ENCODE measurements at regions not wholly inside any gene's neighbourhood (a gene's known extent, or its start where the extent isn't known, plus 50 kb on each side); places are given as distances from the start of the nearest gene placed in this dataset.

DNA sequence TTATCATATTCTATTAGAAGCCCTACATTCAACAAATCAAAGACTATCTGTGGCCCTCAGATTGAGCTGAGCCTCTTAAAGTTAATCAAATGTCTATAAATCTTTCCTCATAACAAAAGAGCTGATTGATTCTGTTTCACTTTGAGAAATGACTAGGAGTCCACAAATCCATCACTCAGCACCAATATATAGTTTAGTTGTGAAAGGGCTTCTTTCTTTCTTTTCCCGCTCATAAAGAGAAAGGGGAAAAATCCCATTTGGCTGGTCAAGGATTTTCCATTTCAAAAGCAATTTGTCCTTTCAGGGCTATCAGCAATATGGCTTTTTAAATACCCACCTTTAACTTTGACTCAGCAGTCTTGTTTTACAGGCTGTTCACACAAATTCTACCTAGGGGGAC, 408.5 kb upstream of the PCDH20 start:
- Histone ChIP-seq H3K9me1 (ENCODE audit: insufficient read depth, low read length) (no peaks in the 10 kb centered on the region), H4K8ac (ENCODE audit: low read depth in 2 of 2, low read length in 2 of 2) (no peak overlapping the region), H3K36me3 (ENCODE audit: control insufficient read depth, insufficient read depth, low read length) (no peaks in the 10 kb centered on the region), H3K79me1 (ENCODE audit: low read depth in 1 of 2, low read length in 2 of 2) (no peaks in the 10 kb centered on the region), H4K20me1 (ENCODE audit: insufficient read depth, low read length) (no peaks in the 10 kb centered on the region), H2BK20ac (ENCODE audit: low read depth, low read length) (no peak overlapping the region), H2BK15ac (ENCODE audit: low read depth, low read length) (no peak overlapping the region), H3K4ac (ENCODE audit: low read depth, low read length) (no peak overlapping the region), H3K56ac (ENCODE audit: extremely low read depth, insufficient read depth, low read length) (no peak overlapping the region), H4K91ac (ENCODE audit: insufficient read depth, low read depth, low read length) (no peak overlapping the region), H3K27ac (ENCODE audit: insufficient read depth, low read length) (no peak overlapping the region), H3K9me3 (ENCODE audit: control insufficient read depth, insufficient read depth, low read length) (peaks cover under 1% of the 10 kb centered on the region; the same call in 1 of the 2 replicates), H2AK5ac (ENCODE audit: low read depth, low read length) (no peak overlapping the region), H3K4me1 (ENCODE audit: control insufficient read depth, insufficient read depth, low read length) (no peaks in the 10 kb centered on the region), H3K23ac (ENCODE audit: low read depth, low read length) (no peak overlapping the region), H4K5ac (ENCODE audit: low read depth, low read length) (no peak overlapping the region), H3K18ac (ENCODE audit: low read depth, low read length) (no peak overlapping the region), H2BK5ac (ENCODE audit: low read depth, low read length, poor library complexity, severe bottlenecking) (no peak overlapping the region), H3K9ac (ENCODE audit: low read depth, low read length) (no peak overlapping the region), H3K4me2 (ENCODE audit: low read depth, low read length) (no peak overlapping the region), H2AFZ (replicated peaks; ENCODE audit: low read length, poor library complexity) (no peak overlapping the region), H2AK9ac (replicated peaks; ENCODE audit: low read depth, low read length, poor library complexity) (no peak overlapping the region), H3K14ac (replicated peaks; ENCODE audit: low read depth, low read length) (no peak overlapping the region), H3K4me3 (ENCODE audit: insufficient read depth, low read depth, low read length) (no peak overlapping the region), H3K27me3 (ENCODE audit: control insufficient read depth, insufficient read depth, low read length) (no peaks in the 10 kb centered on the region), H2BK120ac (ENCODE audit: low read depth, low read length) (no peak overlapping the region)
- BruUV-seq (replicated peaks): no TSS peak
- ATAC-seq (ENCODE audit: low read depth) (no peak), DNase-seq (no peak)
- CTCF ChIA-PET: interaction anchor here (1.0 kb wide), 1 partner anchor 8 kb away, joined by 3 read pairs; no protein-coding TSS in a partner anchor
- no CpG with 5 or more reads among the region's 1 CpG for WGBS, 2 experiments (ENCODE audit: extremely low coverage in 2 of 2, insufficient read length in 1 of 2)
- in situ Hi-C loops (cut with MboI; ENCODE audit: low sequenced_read_pairs): no loop called here
- intact Hi-C loops (cut with micrococcal nuclease): no loop called here
- POLR2A ChIA-PET (ENCODE audit: unreplicated experiment): no interaction called here
- dilution Hi-C loops (cut with HindIII; ENCODE audit: low sequenced_read_pairs, unreplicated experiment): no loop called here
- TF ChIP-seq RCOR1 (IDR thresholded peaks at IDR 0.05; ENCODE audit: insufficient replicate concordance, low read length) (no peak), FOS (IDR thresholded peaks at IDR 0.05; ENCODE audit: low read depth, low read length) (no peak), RAD21 (IDR thresholded peaks at IDR 0.05; ENCODE audit: low read length) (no peak), CHD1 (IDR thresholded peaks at IDR 0.05; ENCODE audit: low read depth, low read length) (no peak), MXI1 (IDR thresholded peaks at IDR 0.05; ENCODE audit: borderline replicate concordance, low read depth, low read length) (no peak), MAZ (IDR thresholded peaks at IDR 0.05; ENCODE audit: borderline replicate concordance, low read depth, low read length) (no peak), CEBPB (IDR thresholded peaks at IDR 0.05; ENCODE audit: low read depth, low read length) (no peak), NFE2L2 (IDR thresholded peaks at IDR 0.05; ENCODE audit: low read depth, low read length) (no peak), RFX5 (IDR thresholded peaks at IDR 0.05; ENCODE audit: low read depth, low read length) (no peak), POLR2A (IDR thresholded peaks at IDR 0.05; ENCODE audit: low read depth, low read length) (no peak), SMC3 (IDR thresholded peaks at IDR 0.05; ENCODE audit: low read depth, low read length) (no peak), MAFK (IDR thresholded peaks at IDR 0.05; ENCODE audit: low read depth, low read length) (no peak), CTCF (conservative IDR thresholded peaks at IDR 0.05; ENCODE audit: low read depth, low read length) (no peak), BHLHE40 (IDR thresholded peaks at IDR 0.05; ENCODE audit: low read depth, low read length) (no peak)
- TF ChIP-seq, protein P1, sequence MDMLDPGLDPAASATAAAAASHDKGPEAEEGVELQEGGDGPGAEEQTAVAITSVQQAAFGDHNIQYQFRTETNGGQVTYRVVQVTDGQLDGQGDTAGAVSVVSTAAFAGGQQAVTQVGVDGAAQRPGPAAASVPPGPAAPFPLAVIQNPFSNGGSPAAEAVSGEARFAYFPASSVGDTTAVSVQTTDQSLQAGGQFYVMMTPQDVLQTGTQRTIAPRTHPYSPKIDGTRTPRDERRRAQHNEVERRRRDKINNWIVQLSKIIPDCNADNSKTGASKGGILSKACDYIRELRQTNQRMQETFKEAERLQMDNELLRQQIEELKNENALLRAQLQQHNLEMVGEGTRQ (IDR thresholded peaks at IDR 0.05; ENCODE audit: low read depth, low read length): no peak
- TF ChIP-seq, protein P2, sequence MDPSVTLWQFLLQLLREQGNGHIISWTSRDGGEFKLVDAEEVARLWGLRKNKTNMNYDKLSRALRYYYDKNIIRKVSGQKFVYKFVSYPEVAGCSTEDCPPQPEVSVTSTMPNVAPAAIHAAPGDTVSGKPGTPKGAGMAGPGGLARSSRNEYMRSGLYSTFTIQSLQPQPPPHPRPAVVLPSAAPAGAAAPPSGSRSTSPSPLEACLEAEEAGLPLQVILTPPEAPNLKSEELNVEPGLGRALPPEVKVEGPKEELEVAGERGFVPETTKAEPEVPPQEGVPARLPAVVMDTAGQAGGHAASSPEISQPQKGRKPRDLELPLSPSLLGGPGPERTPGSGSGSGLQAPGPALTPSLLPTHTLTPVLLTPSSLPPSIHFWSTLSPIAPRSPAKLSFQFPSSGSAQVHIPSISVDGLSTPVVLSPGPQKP (IDR thresholded peaks at IDR 0.05; ENCODE audit: borderline replicate concordance, low read depth, low read length): no peak
